A549 (cell line): ENCODE measurements at regions not wholly inside any gene's neighbourhood (a gene's known extent, or its start where the extent isn't known, plus 50 kb on each side); places are given as distances from the start of the nearest gene placed in this dataset.

Experiments used
- BHLHE40 ChIP-seq: IDR thresholded peaks from 2 replicates; pipeline ENCODE4 v1.6.1; 2012; ENCODE audit warnings: low read depth, low read length, inconsistent platforms
- CTCF ChIP-seq: fragments of >200 bp; sonication (Bioruptor Twin); formaldehyde crosslinking; IDR thresholded peaks from 3 replicates; pipeline ENCODE4 v1.5.1; 2016
- HDAC2 ChIP-seq: fragments of 200-600 bp; sonication (generic); IDR thresholded peaks from 2 replicates; pipeline ENCODE4 v1.6.1; 2016
- PBX3 ChIP-seq: IDR thresholded peaks from 2 replicates; pipeline ENCODE4 v1.6.1; 2012
- POLR2A ChIP-seq: IDR thresholded peaks from 2 replicates; pipeline ENCODE4 v1.6.1; 2012; ENCODE audit warnings: mild to moderate bottlenecking, low read length
- SMC3 ChIP-seq: fragments of >200 bp; sonication (Bioruptor Twin); formaldehyde crosslinking; IDR thresholded peaks from 3 replicates; pipeline ENCODE4 v1.6.1; 2018; ENCODE audit warnings: inconsistent platforms

GRCh38 chr1:66460776-66461175 lies 73.2 kb upstream of the SGIP1 start:
- TF ChIP-seq PBX3 (no peak), CTCF (no peak), SMC3 (no peak), POLR2A (no peak), HDAC2 (no peak), BHLHE40 (no peak)
